ENCODE measurements at regions not wholly inside any gene's neighbourhood (a gene's known extent, or its start where the extent isn't known, plus 50 kb on each side); places are given as distances from the start of the nearest gene placed in this dataset.

DNA sequence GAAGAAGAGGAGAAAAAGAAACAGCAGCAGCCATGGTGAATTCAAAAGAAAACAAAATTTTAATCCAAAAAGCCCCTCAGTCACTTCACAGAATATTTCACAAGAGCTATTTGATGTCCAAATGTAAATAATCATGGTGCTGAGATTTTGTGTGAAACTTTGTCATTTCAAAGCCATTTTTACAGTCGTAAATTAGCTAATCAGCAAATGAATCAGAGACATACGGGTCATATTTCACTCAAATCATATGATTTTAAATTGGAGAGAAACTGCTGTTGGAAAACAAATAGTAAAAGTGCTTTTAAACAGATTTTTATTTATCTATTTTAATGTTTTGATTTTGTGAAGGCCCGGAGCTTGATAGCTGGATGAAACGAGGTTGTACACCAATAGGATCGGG, 101.4 kb upstream of the SMIM23 start:
- no peak for DNase-seq (ENCODE audit: low read depth)

- no peak for DNase-seq (ENCODE audit: low read depth)
Observed at GRCh38 chr5:171688696-171689495, 96.7 kb upstream of the SMIM23 start.

DNA sequence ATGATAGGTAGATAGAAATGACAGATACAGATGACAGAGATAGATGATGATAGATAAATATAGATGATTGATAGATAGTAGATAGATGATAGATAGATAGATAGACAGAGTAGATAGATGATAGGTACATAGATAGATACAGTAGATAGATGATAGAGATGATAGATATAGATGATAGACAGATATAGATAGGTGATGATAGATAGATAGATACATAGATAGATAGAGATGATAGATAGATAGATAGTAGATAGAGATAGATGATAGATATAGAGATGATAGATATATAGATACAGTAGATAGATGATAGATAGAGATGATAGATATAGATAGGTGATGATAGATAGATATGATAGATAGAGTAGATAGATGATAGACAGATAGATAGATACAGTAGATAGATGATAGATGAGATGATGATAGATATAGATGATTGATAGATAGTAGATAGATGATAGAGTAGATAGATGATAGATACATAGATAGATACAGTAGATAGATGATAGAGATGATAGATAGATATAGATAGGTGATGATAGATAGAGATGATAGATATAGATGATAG, 95.7 kb upstream of the SMIM23 start:
- no peak for DNase-seq (ENCODE audit: low read depth)

DNA sequence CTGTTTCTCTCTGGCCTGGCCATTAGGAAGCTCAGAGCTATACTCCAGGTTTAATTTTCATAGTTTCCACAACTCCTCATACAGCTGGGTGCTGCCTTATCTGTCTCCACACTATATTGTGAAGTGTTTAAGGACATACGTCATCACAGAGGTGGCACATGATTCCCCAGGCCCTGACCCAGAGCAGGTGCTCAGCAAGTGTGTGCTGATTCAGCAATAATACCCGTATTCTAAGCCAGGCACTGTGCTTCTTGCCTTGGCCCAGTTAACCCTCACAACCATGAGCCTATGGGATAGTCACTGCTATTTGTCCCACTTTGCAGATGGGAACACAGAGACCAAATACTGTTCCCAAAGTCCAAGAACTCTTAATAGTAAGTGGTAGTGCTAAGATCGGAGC, 93.5 kb upstream of the SMIM23 start:
- no peak for DNase-seq (ENCODE audit: low read depth)

DNA sequence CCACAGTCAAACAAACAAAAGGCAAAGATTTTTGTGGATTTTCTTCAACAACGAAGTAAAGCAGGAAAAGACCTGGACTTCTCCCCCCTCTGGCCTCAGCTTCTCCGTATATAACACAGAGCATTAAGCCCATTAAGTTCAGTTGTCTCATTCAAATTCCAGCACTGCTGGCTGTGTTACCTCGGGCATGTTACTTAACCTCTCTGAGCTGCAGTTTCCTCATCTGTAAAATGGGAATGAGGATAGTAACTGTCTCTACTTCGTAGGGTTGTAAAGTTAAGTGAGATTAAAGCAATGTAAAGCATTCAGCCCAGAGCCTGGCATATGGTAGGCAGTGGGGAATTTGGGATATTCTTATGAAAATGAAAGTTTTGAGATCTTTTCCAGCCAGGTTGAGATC, 92.7 kb upstream of the SMIM23 start:
- no peak for DNase-seq (ENCODE audit: low read depth)

DNA sequence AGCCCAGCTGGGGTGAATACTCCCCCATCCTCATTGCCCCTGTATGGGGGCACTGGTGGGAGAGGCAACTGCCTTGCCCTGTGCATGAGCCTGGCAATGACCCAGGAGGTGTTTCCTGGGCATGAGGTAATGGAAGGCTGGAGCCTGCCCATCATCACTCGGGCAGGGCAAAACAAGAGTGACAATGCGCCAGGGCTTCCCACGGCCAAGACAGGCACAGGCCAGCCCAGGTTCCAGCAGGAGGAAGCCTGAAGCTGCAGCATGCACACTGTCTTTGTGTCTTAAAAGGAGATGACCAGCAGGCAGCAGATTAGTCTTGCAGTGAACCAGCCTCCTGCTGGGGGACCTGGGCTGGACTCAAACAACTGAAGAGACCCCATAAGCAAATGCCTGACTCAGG, 92.2 kb upstream of the SMIM23 start:
- no peak for DNase-seq (ENCODE audit: low read depth)

- no peak for DNase-seq (ENCODE audit: low read depth)
Observed at GRCh38 chr5:171695804-171696203, 89.8 kb upstream of the SMIM23 start.

DNA sequence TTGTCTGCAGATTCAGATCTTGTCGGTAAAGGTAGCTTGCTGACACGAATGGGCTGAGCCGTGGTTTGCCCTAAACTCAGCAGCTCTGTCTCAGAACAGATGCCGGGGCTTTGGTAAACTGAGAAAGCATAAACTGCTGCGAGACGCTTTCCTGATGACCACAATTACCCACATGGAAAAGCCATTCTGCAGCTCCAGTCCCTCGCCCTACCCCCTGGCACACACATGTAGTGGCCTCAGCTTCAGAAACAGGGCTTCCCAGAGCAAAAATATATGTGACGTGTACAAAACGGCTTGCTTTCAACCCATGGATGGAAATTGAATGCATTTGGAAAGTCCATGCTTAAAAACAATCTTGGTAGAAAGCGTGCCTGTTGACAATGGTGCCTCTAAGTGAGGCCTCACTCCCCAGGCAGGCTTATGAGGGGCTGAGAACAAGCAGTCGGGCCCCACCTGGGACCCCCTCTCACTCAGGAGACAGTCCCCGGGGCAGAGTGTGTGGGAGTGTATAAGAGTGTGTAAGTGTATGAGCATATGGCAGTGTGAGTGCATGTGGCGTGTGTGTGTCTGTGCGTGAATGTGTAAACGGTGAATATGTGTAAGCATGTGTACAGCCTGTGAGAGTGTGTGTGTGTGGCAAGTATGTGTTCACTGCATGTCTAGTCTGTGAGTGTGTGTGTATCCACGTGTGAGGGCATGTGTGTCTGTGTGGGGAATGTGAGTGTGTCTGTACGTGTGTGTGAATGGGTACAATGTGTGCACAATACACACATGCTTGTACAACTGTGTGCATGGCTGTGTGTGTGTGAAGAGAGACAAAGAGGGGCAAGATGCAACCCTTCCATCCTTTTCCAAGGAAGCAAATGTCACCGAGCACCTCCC, 88.2 kb upstream of the SMIM23 start:
- DNase-seq (ENCODE audit: low read depth) = no peak

GRCh38 chr5:171700318-171700912, 85.2 kb upstream of the SMIM23 start:
- DNase-seq (ENCODE audit: low read depth) = no peak

DNA sequence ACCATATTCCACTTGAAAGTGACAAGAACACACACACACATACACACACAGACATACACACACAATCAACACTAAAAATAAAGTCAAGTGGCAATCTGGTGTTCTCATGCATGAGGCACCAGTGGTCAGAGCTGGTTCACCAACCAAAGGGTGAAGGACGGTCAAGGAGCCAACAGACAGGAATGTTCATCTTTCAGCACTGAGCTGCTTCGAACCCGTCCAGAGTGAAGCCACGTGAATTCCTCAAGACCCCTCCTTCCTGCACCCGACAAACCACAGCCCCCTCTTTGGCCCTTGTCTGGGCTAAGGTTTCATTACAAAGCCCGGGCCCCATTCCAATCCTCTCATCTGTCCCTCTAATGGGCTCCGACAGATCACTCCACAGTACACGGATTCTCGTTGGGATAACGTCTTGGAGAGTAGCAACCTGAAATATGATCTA, 84.5 kb upstream of the SMIM23 start:
- no peak for DNase-seq (ENCODE audit: low read depth)

DNA sequence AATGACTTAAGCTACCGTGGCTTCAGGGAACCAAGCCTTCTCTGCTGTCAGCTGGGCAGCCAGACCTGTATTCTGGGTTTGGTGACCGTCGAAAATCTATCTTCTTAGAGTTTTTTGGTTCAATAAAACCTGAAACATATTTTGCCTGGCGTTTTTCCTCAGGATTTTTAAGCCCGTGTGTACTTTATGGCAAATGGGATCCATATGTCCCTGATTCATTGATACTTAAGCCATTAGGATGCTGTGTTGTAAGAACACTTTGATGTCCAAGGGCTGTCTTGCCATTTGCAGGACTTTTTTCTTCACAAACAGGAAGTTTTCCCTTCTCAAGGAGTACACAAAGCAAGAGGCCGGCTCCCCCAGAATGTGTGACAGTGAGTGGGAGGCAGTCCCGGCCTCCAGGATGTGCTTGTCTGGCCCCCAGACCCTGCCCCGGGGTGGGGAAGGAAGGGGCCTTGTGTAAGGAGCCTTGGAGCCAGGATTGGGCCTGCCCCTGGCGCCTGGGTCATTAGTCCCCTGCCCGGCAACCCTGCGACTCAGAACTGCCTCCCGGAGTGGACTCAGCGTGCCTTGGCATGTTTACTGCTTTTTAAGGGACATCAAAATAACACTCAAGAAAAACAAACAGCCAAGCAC, 83.4 kb upstream of the SMIM23 start:
- no peak for DNase-seq (ENCODE audit: low read depth)

- no peak for DNase-seq (ENCODE audit: low read depth)
Observed at GRCh38 chr5:171703146-171703545, 82.5 kb upstream of the SMIM23 start.

DNA sequence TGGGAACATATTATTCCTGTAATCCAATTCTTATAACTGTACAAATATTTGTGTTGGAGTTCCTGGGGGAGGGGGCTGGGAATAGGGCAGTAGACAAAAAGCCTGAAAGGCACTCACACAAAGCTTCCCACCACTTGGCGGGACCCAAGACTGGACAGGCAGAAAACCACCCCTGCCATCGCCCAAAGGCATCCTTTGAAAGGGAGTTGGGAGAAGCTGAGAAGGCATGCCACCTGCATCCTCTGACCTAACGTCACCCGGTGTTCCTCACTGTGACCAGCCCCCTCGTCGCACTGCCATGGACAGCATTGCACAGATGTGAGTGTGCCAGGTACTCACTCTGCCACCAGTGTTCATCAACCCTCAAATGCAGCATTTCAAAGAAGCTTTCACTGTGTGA, 80.6 kb upstream of the SMIM23 start:
- DNase-seq (ENCODE audit: low read depth) = no peak

DNA sequence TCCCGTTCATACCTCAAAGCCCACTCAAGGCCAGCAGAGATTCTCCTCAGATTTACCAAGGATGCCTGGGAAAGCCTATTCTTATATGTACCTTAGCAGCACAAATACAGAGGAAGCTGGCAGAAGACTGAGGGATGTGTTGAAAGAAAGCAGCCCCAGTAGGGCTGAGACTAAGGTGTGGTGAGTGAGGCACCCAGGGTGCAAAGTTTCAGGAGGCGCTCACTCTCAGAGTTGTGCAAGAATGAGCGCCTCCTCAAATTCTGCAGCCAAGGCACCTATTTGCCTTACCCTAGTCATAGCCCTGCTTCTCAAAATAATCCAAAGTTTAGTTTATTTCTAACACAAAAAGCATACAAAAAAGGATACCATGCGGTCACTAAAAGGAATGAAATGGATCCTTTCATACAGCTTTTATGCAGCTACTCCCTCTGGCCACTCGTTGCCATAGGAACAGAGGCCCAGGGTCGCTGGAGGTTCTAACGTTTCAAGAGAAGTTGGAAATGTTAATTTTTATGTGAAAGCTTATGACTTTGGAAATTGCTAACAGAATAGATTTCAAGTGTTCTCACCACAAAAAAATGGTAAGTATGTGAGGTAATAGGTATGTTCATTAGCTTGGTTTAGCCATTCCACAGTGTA, 79.7 kb upstream of the SMIM23 start:
- no peak for DNase-seq (ENCODE audit: low read depth)

GRCh38 chr5:171706736-171707441, 78.7 kb upstream of the SMIM23 start:
- DNase-seq (ENCODE audit: low read depth) = no peak

DNA sequence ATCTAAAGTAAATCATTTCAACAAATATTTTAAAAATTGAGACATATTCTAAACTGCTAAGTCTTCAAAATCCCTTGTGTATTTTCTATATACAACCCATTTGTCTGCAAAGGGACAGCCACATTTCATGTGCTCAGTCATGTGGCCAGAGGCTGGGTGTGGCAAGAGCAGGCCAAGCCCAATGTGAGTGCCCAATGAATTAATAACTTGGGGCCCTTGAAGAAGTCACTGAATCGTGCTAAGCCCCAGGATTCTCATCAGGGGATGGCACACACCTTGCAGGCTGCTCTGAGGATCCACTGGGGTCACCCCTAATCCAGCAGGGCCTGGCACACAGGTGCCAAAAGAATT, 78.2 kb upstream of the SMIM23 start:
- DNase-seq (ENCODE audit: low read depth) = no peak

DNA sequence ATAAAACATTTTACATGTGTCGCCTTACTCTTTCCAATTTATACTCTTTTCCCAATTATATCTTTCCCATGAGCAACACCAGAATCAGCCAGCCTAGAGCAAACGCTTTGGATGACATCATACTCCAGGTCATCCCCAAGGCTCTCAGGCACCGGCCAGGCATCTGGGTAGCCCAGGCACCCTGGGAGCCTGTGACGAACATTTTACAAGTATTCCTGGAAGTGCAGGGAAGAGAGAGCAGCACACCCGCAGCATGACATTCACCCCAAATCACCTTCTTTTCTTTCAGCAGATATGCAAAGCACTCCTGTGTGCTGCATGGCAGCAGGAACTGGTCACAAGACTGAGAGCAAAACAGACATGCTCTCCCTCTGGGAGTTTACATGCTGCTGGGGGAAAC, 75.7 kb upstream of the SMIM23 start:
- no peak for DNase-seq (ENCODE audit: low read depth)

DNA sequence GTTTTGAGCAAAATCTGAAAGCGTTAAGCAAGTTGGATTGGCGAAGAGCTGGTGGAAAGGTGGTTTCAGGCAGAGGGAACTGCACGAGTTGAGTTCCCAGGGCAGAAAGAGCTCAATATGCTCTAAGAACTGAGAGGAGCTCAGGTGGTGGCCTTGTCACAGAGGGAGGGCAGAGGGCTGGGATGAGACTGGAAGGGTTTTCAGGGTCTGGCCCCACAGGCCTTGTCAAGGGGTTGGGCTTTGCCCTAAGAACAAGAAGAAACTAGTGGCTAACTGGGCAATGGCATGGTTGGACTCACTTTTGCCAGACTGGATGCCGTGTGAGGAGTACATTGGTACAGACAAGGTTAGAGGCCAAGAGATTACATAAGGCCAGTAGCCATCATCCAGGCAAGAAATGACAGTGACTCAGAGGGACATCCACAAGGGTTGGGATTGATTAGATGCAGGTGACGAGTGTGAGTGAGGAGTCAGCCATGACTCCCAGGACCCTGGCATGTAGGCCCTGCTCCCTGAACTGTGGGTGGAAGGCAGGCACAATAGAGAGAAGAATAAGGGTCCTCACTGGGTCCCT, 75.1 kb upstream of the SMIM23 start:
- no peak for DNase-seq (ENCODE audit: low read depth)

GRCh38 chr5:171711571-171711970, 74.0 kb upstream of the SMIM23 start:
- no peak for DNase-seq (ENCODE audit: low read depth)

DNA sequence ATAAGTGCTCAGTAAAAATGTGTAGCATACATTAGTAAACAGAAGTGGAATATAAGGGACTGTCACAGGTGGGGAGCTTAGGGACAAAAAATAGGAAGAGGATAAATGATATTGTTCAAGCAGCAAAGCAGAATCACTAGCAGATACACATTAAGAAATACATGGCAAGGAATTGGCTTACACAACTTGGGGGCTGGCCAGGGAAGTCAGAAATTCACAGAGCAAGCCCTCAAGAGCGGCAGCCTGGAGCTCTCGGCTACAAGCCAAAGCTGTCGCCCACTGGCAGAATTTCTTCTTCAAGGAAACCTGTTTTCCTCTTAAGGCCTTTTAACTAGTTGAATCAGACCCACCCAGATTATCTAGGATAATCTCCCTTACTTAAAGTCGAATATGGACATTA, 73.0 kb upstream of the SMIM23 start:
- no peak for DNase-seq (ENCODE audit: low read depth)

DNA sequence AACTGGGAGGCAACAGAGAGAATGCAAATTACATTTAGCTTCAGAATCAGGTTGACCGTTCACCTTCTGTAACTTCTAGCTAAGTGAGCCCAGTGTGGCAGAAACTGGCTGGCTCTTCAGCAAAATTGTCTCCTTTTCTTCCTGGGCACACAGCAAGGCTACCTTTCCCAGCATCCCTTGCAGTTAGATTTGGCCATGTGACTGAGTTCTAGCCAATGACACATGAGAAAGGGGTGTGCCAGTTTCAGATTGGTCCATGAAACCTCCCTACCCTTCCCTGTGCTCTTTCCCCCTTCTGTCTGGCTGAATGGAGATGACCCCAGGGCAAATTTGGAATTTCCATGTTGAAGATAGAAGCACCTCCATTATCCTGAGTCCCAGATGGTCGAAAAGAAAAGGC, 72.5 kb upstream of the SMIM23 start:
- DNase-seq (ENCODE audit: low read depth) = no peak

Data from stromal cell of bone marrow (primary cell).